GM19328 (cell line): ENCODE measurements at regions not wholly inside any gene's neighbourhood (a gene's known extent, or its start where the extent isn't known, plus 50 kb on each side); places are given as distances from the start of the nearest gene placed in this dataset.

Experiments used
- ATAC-seq: cut with Tn5 transposase; IDR thresholded peaks from one replicate; pipeline ENCODE4 v1.9.1; 2021; ENCODE audit warnings: mild to moderate bottlenecking, moderate library complexity; ENCODE audit not compliant: unreplicated experiment

GRCh38 chr2:126358122-126358521, 297.8 kb upstream of the GYPC start:
- no peak for ATAC-seq

DNA sequence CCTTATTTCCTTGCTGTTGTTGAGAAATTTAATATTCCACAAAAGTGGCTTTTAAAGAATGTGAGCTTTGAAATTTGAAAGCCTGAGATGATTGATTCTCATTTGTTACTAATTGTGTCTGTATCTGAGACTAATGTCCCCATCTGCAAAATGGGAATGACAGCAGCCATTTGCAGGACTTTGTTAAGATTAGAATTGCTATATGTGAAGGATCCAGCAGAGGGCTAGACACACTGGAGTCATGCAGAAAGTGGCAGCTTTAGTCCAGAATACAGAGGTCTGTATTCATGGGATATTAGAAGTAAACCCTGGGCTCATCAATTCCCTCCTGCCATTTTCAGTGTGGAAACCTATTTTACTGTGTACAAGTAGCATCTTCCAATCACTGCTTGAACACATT, 296.5 kb upstream of the GYPC start:
- peak; percentile 68 for ATAC-seq

DNA sequence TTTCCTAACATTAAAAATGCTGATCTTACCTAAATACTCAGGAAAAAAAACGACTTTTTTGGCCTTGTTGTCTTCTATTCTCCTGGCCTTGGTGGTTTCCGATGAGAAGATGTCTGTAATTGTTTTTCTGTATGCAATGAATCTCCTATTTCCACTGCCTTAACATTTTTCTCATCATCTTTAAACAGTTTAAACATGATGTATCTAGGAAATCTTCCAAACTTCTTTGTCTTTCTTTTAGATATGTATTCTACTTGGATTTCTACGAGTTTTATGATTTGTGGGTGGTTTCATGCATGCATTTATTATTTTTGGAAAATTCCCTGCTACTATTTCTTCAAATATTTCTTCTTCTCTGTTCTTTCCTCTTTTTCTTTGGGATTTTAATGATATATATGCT, 288.6 kb upstream of the GYPC start:
- ATAC-seq = no peak

DNA sequence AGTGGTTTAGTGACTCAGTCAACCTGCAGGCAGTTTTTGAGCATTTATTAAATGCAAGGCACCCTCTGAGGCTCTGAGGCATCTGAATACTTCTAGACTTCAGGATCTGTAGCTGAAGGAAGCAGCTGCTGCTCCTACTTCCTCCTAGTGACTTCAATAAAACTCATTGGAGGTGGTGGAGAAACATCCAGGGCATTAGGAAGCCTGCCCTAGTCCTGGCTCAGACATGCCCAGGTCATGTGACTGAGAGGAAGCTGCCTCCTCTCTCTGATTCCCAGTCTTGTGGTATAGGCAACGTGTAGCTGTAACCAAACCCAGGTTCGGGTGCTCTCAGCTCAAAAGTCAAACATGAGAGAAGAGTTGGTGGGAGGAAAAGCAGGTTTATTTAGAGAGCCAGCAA, 287.2 kb upstream of the GYPC start:
- no peak for ATAC-seq

DNA sequence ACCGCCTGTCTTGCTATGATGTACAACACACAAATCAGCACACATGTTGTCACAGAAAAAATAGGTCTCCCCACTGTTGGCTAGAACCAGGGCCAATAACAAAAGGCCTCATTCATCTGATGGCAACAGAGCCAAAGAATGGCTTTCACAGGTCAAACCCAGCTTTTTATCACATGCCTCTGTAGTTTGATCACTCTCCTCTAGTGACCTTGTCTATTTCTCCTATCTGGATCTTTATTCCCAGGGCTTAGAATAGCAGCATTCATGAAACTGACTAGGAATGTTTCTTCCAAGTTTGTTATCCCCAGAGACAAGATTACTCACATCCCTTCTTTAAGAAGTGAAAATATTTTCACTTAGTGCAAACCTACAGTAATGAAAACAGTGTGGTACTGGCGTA, 285.8 kb upstream of the GYPC start:
- no peak for ATAC-seq

DNA sequence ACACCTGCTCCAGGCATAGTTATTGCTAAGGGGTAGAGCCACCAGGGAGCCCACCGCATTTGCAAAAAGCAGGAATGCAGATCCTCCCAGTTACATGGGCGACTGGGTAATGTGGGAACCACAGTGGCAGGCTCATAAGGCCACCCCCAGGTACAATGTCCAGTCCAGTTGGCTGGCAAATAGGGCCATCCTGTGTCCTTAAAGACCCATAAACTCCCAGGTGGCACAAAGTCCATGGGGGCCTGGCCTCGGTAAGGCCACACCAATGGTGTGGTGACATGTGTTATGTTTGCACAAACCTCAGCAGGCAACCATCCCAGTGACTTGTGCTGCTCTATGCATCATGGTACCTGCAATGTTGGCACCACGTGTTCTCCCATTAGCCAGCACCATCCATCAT, 283.6 kb upstream of the GYPC start:
- ATAC-seq = no peak

DNA sequence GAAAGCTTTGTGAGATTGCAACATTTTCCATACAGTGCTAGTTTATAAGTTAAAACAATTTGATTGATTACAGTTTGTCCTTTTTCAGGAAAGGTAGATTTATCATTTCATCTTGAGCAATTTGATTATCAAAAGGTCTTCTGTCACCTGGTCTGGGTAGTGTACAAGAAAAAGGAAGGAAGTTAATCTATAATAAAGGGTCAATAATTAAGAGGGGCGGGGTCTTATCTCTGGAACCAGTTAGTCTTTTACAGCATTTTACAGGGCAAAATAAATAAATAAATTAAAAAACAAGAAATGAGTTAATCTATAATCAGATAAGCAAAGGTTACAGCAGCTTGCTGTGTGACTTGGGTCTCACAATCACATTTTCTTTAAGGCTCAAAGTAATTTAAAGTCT, 277.8 kb upstream of the GYPC start:
- ATAC-seq = no peak

DNA sequence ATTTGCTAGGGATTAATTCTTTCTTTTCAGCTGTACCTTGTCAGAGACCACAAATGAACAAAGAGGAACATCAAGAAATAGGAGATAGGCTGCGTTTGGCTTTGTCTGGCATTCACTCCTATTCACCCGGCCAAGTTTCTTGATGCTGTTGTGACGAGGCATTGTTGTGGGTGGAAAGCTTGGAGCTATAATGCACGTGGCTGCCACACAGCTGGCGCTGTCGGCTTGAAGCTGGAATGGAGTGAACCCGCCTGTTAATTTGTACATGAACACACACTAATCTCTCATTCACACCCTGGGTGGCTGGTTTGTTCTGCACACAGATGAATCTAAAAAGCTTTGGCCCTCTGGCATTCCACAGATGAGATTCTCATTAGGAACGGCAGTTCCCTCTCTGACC, 274.9 kb upstream of the GYPC start:
- ATAC-seq = no peak

- no peak for ATAC-seq
Observed at GRCh38 chr2:126382998-126383397, 273.0 kb upstream of the GYPC start.

GRCh38 chr2:126383800-126384199, 272.2 kb upstream of the GYPC start:
- no peak for ATAC-seq

DNA sequence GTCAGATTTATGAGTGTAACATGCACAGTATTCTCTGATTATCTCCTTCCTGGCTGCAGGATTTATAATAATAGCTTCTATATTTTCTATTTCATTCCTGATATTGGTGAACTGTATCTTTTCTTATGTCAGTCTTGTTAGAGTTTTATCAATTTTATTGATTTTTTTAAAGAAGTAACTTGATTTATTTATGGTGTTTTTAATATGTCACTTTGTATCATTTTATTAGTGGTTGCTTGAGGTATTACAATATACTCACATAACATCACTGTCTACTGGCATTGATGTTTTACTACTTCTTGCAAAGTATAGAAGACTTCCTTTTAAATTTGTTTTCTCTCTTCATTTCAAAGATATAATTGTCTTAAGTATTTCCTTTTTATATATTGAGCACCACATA, 270.5 kb upstream of the GYPC start:
- no peak for ATAC-seq

- ATAC-seq = no peak
Observed at GRCh38 chr2:126385983-126386382, 270.0 kb upstream of the GYPC start.

DNA sequence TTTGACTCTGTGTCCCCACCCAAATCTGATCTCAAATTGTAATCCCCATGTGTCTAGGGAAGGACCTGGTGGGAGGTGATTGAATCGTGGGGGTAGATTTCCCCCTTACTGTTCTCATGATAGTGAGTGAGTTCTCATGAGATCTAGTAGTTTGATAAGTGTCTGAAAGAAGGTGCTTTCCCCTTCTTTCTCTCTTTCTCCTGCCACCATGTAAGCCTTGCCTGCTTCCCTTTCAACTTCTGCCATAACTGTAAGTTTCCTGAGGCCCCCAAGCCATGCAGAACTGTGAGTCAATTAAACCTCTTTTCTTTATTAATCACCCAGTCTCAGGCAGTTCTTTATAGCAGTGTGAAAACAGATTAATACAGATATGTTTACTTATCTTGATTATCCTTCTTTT, 266.5 kb upstream of the GYPC start:
- ATAC-seq = no peak

GRCh38 chr2:126392889-126393288, 263.1 kb upstream of the GYPC start:
- ATAC-seq = no peak

- no peak for ATAC-seq
Observed at GRCh38 chr2:126399001-126399400, 257.0 kb upstream of the GYPC start.

GRCh38 chr2:126403039-126403628, 252.8 kb upstream of the GYPC start:
- ATAC-seq = no peak

DNA sequence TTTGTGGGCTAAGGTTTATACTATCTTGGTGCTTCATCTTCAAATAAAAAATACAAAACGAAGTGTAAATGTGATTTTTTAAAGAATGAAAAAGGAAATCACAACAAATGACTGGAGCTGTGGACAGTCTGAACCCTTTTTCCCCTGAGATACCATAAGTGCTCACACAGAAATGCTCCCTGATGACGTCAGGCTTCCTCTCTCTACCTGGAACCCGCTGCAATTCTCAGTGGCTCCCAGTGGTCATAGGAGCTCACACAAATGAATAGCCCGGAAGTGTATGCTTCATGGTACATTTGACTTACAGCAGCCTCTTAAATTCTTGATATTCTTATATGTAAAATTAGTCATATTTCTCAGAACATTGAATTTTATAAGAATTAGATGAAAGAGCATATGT, 249.7 kb upstream of the GYPC start:
- no peak for ATAC-seq

- ATAC-seq = no peak
Observed at GRCh38 chr2:126408671-126409070, 247.3 kb upstream of the GYPC start.

DNA sequence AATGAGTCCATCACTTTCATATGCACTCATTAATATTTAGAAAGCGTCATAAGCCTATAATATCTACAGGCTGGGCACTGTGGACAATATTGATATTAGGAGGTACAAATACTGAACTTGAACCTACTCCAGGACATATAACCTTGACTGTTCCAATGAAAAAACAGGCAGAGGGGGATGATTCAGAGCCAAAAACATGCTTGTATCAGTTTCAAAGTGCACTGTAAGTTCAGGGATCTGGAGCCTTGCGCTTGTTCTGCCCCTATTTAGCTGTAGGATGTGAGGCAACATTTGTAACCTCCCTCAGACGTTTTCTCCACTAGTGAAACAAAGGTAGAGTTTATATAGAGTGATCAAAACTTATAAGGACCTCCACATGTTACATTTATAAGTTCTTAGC, 246.1 kb upstream of the GYPC start:
- no peak for ATAC-seq

- ATAC-seq = peak; percentile 70
Observed at GRCh38 chr2:126413079-126413478, 242.9 kb upstream of the GYPC start.

DNA sequence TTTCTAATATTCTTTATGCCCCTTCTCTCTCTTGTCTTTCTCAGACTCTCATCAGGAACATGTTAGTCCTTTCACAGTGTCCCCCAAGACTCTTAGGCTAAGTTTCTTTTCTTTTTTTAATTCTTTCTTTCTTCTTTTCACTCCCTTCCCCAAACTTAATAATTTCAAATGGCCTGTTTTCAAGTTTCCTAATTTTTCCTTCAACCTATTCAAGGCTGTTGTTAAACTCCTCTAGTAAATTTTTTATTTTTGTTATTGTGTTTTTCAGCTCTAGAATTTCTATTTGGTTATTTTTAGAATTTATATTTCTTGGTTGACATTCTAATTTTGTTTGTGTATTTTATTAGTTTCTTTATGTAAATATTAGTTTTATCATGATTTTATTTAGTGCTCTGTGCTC, 236.6 kb upstream of the GYPC start:
- ATAC-seq = no peak

GRCh38 chr2:126425943-126426342, 230.0 kb upstream of the GYPC start:
- ATAC-seq = no peak

DNA sequence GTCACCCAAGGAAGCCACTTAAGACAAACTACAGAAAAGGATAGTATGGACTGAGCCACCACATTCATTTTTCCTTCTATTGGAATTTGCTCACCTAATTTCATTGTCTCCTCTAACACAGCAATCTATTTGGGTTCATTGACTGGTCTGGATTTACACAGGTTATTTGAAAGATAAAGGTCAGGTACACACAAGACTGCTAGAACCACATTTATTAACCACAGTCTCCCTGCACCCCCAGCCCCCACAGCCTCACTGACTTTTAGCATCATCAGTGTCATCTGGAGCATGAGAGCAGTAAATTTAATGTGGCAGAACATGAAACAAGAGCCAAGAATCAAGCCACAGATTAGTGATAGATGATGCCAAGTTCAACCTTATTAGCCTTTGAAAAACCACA, 226.9 kb upstream of the GYPC start:
- no peak for ATAC-seq

GRCh38 chr2:126431136-126431535, 224.8 kb upstream of the GYPC start:
- ATAC-seq = no peak
